Esophagus muscularis mucosa (tissue), 4 donors: ENCODE measurements at regions not wholly inside any gene's neighbourhood (a gene's known extent, or its start where the extent isn't known, plus 50 kb on each side); places are given as distances from the start of the nearest gene placed in this dataset.

Experiments used
- DNase-seq: peaks from one replicate; pipeline ENCODE4 v3.0.0-alpha.2; 2017; ENCODE audit errors: extremely low spot score
- H3K27ac ChIP-seq, 4 donors: fragments of 200-600 bp; sonication (generic); replicated peaks in 1 of 4; 1 replicate in 3 of 4; 2 replicates in 1 of 4; pipeline ENCODE4 v1.5.1; 2016 to 2019; ENCODE audit warnings: mild to moderate bottlenecking in 1 of 4
- H3K27me3 ChIP-seq, 4 donors: fragments of 200-600 bp; sonication (generic); one replicate each; pipeline versions ENCODE4 v1.5.1 to v1.6.0; 2016 to 2019
- H3K36me3 ChIP-seq, 4 donors: fragments of 200-600 bp; sonication (generic); one replicate each; pipeline ENCODE4 v1.5.1; 2016 to 2019
- H3K4me1 ChIP-seq, 4 donors: fragments of 200-600 bp; sonication (generic); one replicate each; pipeline ENCODE4 v1.5.1; 2016 to 2019
- H3K4me3 ChIP-seq, 4 donors: fragments of 200-600 bp; sonication (generic); 1 replicate in 2 of 4; 2 replicates in 2 of 4; pipeline ENCODE4 v1.5.1; 2016 to 2019; ENCODE audit warnings: mild to moderate bottlenecking in 4 of 4, moderate library complexity in 1 of 4
- H3K9me3 ChIP-seq, 4 donors: fragments of 200-600 bp; sonication (generic); 1 replicate in 3 of 4; 2 replicates in 1 of 4; pipeline ENCODE4 v1.5.1; 2016 to 2019
- CTCF ChIP-seq, 3 experiments: fragments of 200-600 bp in 2 of 3; fragments of 450-650 bp in 1 of 3; sonication (generic) in 2 of 3; IDR thresholded peaks; one replicate each; pipeline ENCODE4 v1.5.1; 2017 to 2019; ENCODE audit warnings: antibody characterized with exemption in 3 of 3, mild to moderate bottlenecking in 2 of 3, moderate library complexity in 1 of 3
- EP300 ChIP-seq: sonication (generic); formaldehyde crosslinking; IDR thresholded peaks from one replicate; pipeline ENCODE4 v1.6.1; 2017; ENCODE audit warnings: antibody characterized with exemption
- POLR2A ChIP-seq: fragments of 450-650 bp; IDR thresholded peaks from one replicate; pipeline ENCODE4 v1.6.1; 2017; ENCODE audit warnings: antibody characterized with exemption, moderate library complexity, mild to moderate bottlenecking, low read depth
- POLR2AphosphoS5 ChIP-seq, 2 donors: sonication (generic); formaldehyde crosslinking; IDR thresholded peaks; one replicate each; pipeline ENCODE4 v1.6.1; 2017; ENCODE audit warnings: antibody characterized with exemption in 2 of 2
- WGBS: methylation state at CpG from one replicate; pipeline ENCODE4 v1.1.5; 2018; 5-methylcytosine and 5-hydroxymethylcytosine counted together
- intact Hi-C: fragments of 100-400 bp; cut with DNase I; formaldehyde crosslinking; loops from one replicate; pipeline ENCODE4 v1.15.1; 2023

- WGBS, result 93% methylated on average over 7 of the region's 7 CpGs
- Histone ChIP-seq H3K4me1 (no peaks in the 10 kb centered on the region), H3K4me3 (no peak overlapping the region), H3K9me3 (no peaks in the 10 kb centered on the region), H3K27ac (no peak overlapping the region), H3K27me3 (no peaks in the 10 kb centered on the region), H3K36me3 (no peaks in the 10 kb centered on the region)
- no peak for DNase-seq
- no peak for TF ChIP-seq POLR2A
- no peak for TF ChIP-seq EP300
- TF ChIP-seq CTCF (IDR thresholded peaks at IDR 0.05), result no peak
- no peak for TF ChIP-seq POLR2AphosphoS5 (IDR thresholded peaks at IDR 0.05)
- intact Hi-C loops, result no loop called here
Observed at GRCh38 chr5:118606940-118607339, 381.4 kb downstream of the DTWD2 start.

DNA sequence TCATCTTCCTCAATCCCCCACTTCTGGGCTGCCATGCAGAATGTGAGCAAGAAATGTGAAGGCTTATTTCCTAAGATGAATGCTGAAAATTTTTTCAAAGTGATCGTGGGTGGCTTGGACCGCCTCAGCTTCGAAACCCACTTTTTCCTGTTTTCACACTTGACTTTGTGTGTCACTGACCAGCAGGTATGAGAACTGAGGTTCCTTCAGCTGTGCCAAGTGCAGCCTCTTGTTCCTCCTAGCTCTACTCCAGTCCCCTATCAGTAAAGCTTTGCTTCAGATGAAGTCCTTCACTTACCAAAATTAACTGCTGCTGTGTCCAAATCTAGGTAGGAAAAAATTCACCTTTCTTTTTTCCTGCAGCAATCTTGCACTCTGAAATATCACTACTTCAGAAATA, 382.6 kb downstream of the DTWD2 start:
- no peaks in the 10 kb centered on the region for H3K36me3 ChIP-seq
- intact Hi-C loops, result no loop called here
- no peak overlapping the region for H3K27ac ChIP-seq
- H3K4me3 ChIP-seq, result no peak overlapping the region
- H3K9me3 ChIP-seq, result no peaks in the 10 kb centered on the region
- no peaks in the 10 kb centered on the region for H3K27me3 ChIP-seq
- WGBS, result 75% methylated on average over 3 of the region's 3 CpGs
- TF ChIP-seq POLR2AphosphoS5 (IDR thresholded peaks at IDR 0.05) (no peak), POLR2A (no peak), CTCF (IDR thresholded peaks at IDR 0.05) (no peak)
- DNase-seq, result no peak
- no peaks in the 10 kb centered on the region for H3K4me1 ChIP-seq

- TF ChIP-seq POLR2AphosphoS5 (IDR thresholded peaks at IDR 0.05) (no peak), EP300 (no peak), CTCF (IDR thresholded peaks at IDR 0.05) (no peak), POLR2A (no peak)
- intact Hi-C loops, result no loop called here
- no peak overlapping the region for H3K4me3 ChIP-seq
- H3K4me1 ChIP-seq, result no peaks in the 10 kb centered on the region
- H3K27ac ChIP-seq, result no peak overlapping the region
- DNase-seq, result no peak
- H3K9me3 ChIP-seq, result no peaks in the 10 kb centered on the region
- H3K27me3 ChIP-seq, result no peaks in the 10 kb centered on the region
- H3K36me3 ChIP-seq, result no peaks in the 10 kb centered on the region
- 100% methylated on average over 2 of the region's 2 CpGs for WGBS
Observed at GRCh38 chr5:118604106-118604505, 384.2 kb downstream of the DTWD2 start.

GRCh38 chr5:118603278-118603677, 385.1 kb downstream of the DTWD2 start:
- Histone ChIP-seq H3K36me3 (no peaks in the 10 kb centered on the region), H3K4me3 (no peak overlapping the region), H3K27me3 (no peaks in the 10 kb centered on the region), H3K9me3 (no peaks in the 10 kb centered on the region), H3K27ac (no peak overlapping the region), H3K4me1 (no peaks in the 10 kb centered on the region)
- 99% methylated on average over 3 of the region's 3 CpGs for WGBS
- intact Hi-C loops, result no loop called here
- TF ChIP-seq POLR2AphosphoS5 (IDR thresholded peaks at IDR 0.05) (no peak), EP300 (no peak), CTCF (IDR thresholded peaks at IDR 0.05) (no peak), POLR2A (no peak)
- DNase-seq, result no peak

DNA sequence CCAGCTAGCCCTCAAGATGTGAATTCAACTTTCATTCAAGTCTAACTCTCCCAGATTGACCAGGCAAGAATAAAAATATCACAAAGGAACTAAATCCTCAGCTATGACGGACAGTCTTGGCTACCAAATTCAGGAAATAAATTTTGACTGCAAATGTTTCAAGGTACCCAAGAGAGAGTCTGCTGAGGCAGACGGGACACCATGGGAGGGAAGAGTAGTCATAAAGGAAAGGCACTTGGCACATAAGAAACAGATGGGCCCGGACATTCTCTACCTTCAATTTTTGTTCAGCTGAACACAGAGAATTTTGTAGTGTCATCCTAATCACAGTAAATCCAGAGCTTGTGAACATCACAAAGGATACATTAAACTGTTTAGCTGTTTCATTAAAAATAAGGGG, 390.0 kb downstream of the DTWD2 start:
- TF ChIP-seq POLR2A (no peak), EP300 (no peak), POLR2AphosphoS5 (IDR thresholded peaks at IDR 0.05) (no peak), CTCF (IDR thresholded peaks at IDR 0.05) (no peak)
- 83% methylated on average over 3 of the region's 3 CpGs for WGBS
- intact Hi-C loops, result no loop called here
- Histone ChIP-seq H3K27me3 (no peaks in the 10 kb centered on the region), H3K27ac (no peak overlapping the region), H3K36me3 (no peaks in the 10 kb centered on the region), H3K4me3 (no peak overlapping the region), H3K4me1 (no peaks in the 10 kb centered on the region), H3K9me3 (no peaks in the 10 kb centered on the region)
- no peak for DNase-seq
